Tibial nerve (tissue), 4 donors: ENCODE measurements at regions not wholly inside any gene's neighbourhood (a gene's known extent, or its start where the extent isn't known, plus 50 kb on each side); places are given as distances from the start of the nearest gene placed in this dataset.

Experiments
- DNase-seq, 2 donors: peaks; one replicate each; pipeline ENCODE4 v3.0.0-alpha.2; 2019; ENCODE audit warnings: low spot score in 2 of 2
- H3K27ac ChIP-seq, 4 donors: fragments of 200-600 bp; sonication (generic) in 3 of 4; one replicate each; pipeline ENCODE4 v1.5.1; 2017 to 2019; ENCODE audit warnings: mild to moderate bottlenecking in 1 of 4
- H3K27me3 ChIP-seq, 2 donors: fragments of 200-600 bp; sonication (generic) in 1 of 2; one replicate each; pipeline versions ENCODE4 v1.5.1 to v1.6.0; 2017 to 2019
- H3K36me3 ChIP-seq, 3 donors: fragments of 200-600 bp; sonication (generic); one replicate each; pipeline ENCODE4 v1.5.1; 2018 to 2019
- H3K4me1 ChIP-seq, 4 donors: fragments of 200-600 bp; sonication (generic) in 3 of 4; one replicate each; pipeline ENCODE4 v1.5.1; 2017 to 2019
- H3K4me3 ChIP-seq, 4 donors: fragments of 200-600 bp; sonication (generic) in 3 of 4; one replicate each; pipeline ENCODE4 v1.5.1; 2017 to 2019; ENCODE audit warnings: mild to moderate bottlenecking in 1 of 4, moderate library complexity in 1 of 4
- H3K9me3 ChIP-seq, 4 donors: fragments of 200-600 bp; sonication (generic) in 3 of 4; one replicate each; pipeline ENCODE4 v1.5.1; 2017 to 2019
- EP300 ChIP-seq, 2 donors: sonication (generic); formaldehyde crosslinking; IDR thresholded peaks; one replicate each; pipeline ENCODE4 v1.6.1; 2017; ENCODE audit warnings: antibody characterized with exemption in 2 of 2, mild to moderate bottlenecking in 1 of 2
- POLR2A ChIP-seq, 2 donors: fragments of 450-650 bp; IDR thresholded peaks; one replicate each; pipeline ENCODE4 v1.6.1; 2017; ENCODE audit warnings: antibody characterized with exemption in 2 of 2, mild to moderate bottlenecking in 2 of 2, moderate library complexity in 2 of 2
- WGBS, 2 donors: methylation state at CpG; one replicate each; pipeline ENCODE4 v1.1.5; 2018; 5-methylcytosine and 5-hydroxymethylcytosine counted together
- TF ChIP-seq, protein P1 (sequence below), 5 experiments: fragments of 200-600 bp in 3 of 5; fragments of 450-650 bp in 2 of 5; sonication (generic) in 3 of 5; IDR thresholded peaks; one replicate each; pipeline ENCODE4 v1.5.1; 2016 to 2019; ENCODE audit warnings: antibody characterized with exemption in 5 of 5, mild to moderate bottlenecking in 3 of 5, moderate library complexity in 2 of 5

GRCh38 chr2:154589514-154589913 lies 109.0 kb upstream of the KCNJ3 start:
- no peaks in the 10 kb centered on the region for H3K36me3 ChIP-seq
- no peaks in the 10 kb centered on the region for H3K9me3 ChIP-seq
- H3K4me1 ChIP-seq: no peaks in the 10 kb centered on the region
- no peak overlapping the region for H3K4me3 ChIP-seq
- no peak for DNase-seq
- no peaks in the 10 kb centered on the region for H3K27me3 ChIP-seq
- TF ChIP-seq EP300 (IDR thresholded peaks at IDR 0.05): no peak
- TF ChIP-seq, protein P1, sequence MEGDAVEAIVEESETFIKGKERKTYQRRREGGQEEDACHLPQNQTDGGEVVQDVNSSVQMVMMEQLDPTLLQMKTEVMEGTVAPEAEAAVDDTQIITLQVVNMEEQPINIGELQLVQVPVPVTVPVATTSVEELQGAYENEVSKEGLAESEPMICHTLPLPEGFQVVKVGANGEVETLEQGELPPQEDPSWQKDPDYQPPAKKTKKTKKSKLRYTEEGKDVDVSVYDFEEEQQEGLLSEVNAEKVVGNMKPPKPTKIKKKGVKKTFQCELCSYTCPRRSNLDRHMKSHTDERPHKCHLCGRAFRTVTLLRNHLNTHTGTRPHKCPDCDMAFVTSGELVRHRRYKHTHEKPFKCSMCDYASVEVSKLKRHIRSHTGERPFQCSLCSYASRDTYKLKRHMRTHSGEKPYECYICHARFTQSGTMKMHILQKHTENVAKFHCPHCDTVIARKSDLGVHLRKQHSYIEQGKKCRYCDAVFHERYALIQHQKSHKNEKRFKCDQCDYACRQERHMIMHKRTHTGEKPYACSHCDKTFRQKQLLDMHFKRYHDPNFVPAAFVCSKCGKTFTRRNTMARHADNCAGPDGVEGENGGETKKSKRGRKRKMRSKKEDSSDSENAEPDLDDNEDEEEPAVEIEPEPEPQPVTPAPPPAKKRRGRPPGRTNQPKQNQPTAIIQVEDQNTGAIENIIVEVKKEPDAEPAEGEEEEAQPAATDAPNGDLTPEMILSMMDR (IDR thresholded peaks at IDR 0.05): no peak
- no peak for TF ChIP-seq POLR2A (IDR thresholded peaks at IDR 0.05)
- no peak overlapping the region for H3K27ac ChIP-seq

GRCh38 chr2:154591294-154591820 lies 107.1 kb upstream of the KCNJ3 start:
- Histone ChIP-seq H3K27ac (no peak overlapping the region), H3K4me3 (no peak overlapping the region), H3K9me3 (no peaks in the 10 kb centered on the region), H3K36me3 (no peaks in the 10 kb centered on the region), H3K27me3 (no peaks in the 10 kb centered on the region), H3K4me1 (no peaks in the 10 kb centered on the region)
- WGBS, 2 donors: 46 to 55% methylated on average over 2 of the region's 2 CpGs
- DNase-seq: no peak
- TF ChIP-seq, protein P1 (IDR thresholded peaks at IDR 0.05): no peak
- TF ChIP-seq EP300 (IDR thresholded peaks at IDR 0.05): no peak
- no peak for TF ChIP-seq POLR2A (IDR thresholded peaks at IDR 0.05)

GRCh38 chr2:154599189-154599588 lies 99.3 kb upstream of the KCNJ3 start:
- 83% methylated on average over 3 of the region's 3 CpGs for WGBS, 2 donors
- DNase-seq: no peak
- Histone ChIP-seq H3K36me3 (no peaks in the 10 kb centered on the region), H3K27me3 (no peaks in the 10 kb centered on the region), H3K4me3 (no peak overlapping the region), H3K27ac (no peak overlapping the region), H3K4me1 (no peaks in the 10 kb centered on the region), H3K9me3 (no peaks in the 10 kb centered on the region)
- TF ChIP-seq POLR2A (IDR thresholded peaks at IDR 0.05): no peak
- TF ChIP-seq, protein P1 (IDR thresholded peaks at IDR 0.05): no peak
- no peak for TF ChIP-seq EP300 (IDR thresholded peaks at IDR 0.05)

DNA sequence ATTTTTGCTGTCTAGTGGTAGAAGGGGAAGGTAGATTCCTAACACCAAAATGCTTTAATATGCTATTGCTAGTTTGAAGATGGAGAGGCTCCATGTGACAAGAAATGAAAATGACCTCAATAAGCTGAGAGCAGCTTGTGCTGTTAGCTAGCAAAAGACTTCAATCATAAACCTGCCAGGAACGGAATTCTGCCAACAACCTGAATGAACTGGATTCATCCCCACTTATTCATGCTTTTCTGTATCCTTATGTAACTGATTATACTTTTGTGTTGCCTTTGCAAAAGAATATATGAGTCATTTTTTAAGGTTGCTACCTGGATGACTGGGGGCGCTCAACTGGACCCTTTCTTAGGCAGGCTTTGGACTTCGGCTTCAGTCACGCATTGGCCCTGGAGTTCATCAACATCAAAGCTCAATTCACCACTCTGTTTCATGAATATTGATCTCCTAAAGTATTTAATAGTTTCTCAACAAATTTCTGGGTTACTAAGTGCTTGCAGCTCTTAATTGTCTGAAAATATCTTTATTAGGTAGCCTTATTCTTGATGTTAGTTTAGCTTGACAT lies 97.5 kb upstream of the KCNJ3 start:
- Histone ChIP-seq H3K27ac (no peak overlapping the region), H3K4me1 (no peaks in the 10 kb centered on the region), H3K27me3 (no peaks in the 10 kb centered on the region), H3K4me3 (no peak overlapping the region), H3K36me3 (no peaks in the 10 kb centered on the region), H3K9me3 (no peaks in the 10 kb centered on the region)
- TF ChIP-seq, protein P1 (IDR thresholded peaks at IDR 0.05): no peak
- TF ChIP-seq POLR2A (IDR thresholded peaks at IDR 0.05) (no peak), EP300 (IDR thresholded peaks at IDR 0.05) (no peak)
- DNase-seq: no peak
- WGBS, 2 donors: 92 to 94% methylated on average over 4 of the region's 4 CpGs

DNA sequence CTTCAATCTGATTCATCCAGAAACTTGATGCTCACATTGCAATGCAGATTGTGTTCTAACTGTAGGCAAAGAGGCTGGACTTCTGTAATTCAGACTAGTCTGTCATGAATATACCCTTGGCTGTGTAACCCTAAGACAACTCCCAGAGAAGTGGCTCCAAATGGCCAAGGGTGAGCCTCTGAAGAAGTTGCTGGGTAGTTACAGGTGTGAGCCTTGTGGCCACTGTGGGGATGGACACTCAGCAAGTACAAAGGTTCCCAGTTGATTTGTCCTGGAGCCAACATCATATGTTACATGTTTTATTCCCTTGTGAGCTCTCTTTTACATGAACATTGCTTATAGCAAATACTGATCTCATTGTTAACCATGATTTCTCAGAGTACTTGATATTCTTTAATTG lies 94.8 kb upstream of the KCNJ3 start:
- no peak for DNase-seq
- TF ChIP-seq EP300 (IDR thresholded peaks at IDR 0.05) (no peak), POLR2A (IDR thresholded peaks at IDR 0.05) (no peak)
- TF ChIP-seq, protein P1 (IDR thresholded peaks at IDR 0.05): no peak
- H3K27me3 ChIP-seq: no peaks in the 10 kb centered on the region
- no peaks in the 10 kb centered on the region for H3K9me3 ChIP-seq
- no peak overlapping the region for H3K4me3 ChIP-seq
- H3K27ac ChIP-seq: no peak overlapping the region
- H3K4me1 ChIP-seq: no peaks in the 10 kb centered on the region
- H3K36me3 ChIP-seq: no peaks in the 10 kb centered on the region
